Vagina (tissue), 2 donors: ENCODE measurements at regions not wholly inside any gene's neighbourhood (a gene's known extent, or its start where the extent isn't known, plus 50 kb on each side); places are given as distances from the start of the nearest gene placed in this dataset.

Experiments
- POLR2A ChIP-seq, 2 donors: fragments of 450-650 bp; IDR thresholded peaks; one replicate each; pipeline ENCODE4 v1.6.1; 2017; ENCODE audit warnings: antibody characterized with exemption in 2 of 2, mild to moderate bottlenecking in 2 of 2, moderate library complexity in 2 of 2
- POLR2AphosphoS5 ChIP-seq, 2 donors: sonication (generic); formaldehyde crosslinking; IDR thresholded peaks; one replicate each; pipeline ENCODE4 v1.9.0; 2017; ENCODE audit warnings: antibody characterized with exemption in 2 of 2, mild to moderate bottlenecking in 2 of 2, low read depth in 1 of 2; ENCODE audit not compliant: insufficient read depth in 1 of 2
- TF ChIP-seq, protein P1 (sequence below), 3 experiments: fragments of 450-650 bp in 2 of 3; fragments of 200-600 bp in 1 of 3; sonication (generic) in 1 of 3; IDR thresholded peaks; one replicate each; pipeline ENCODE4 v1.5.1; 2017 to 2019; ENCODE audit warnings: antibody characterized with exemption in 3 of 3, mild to moderate bottlenecking in 2 of 3, moderate library complexity in 2 of 3

DNA sequence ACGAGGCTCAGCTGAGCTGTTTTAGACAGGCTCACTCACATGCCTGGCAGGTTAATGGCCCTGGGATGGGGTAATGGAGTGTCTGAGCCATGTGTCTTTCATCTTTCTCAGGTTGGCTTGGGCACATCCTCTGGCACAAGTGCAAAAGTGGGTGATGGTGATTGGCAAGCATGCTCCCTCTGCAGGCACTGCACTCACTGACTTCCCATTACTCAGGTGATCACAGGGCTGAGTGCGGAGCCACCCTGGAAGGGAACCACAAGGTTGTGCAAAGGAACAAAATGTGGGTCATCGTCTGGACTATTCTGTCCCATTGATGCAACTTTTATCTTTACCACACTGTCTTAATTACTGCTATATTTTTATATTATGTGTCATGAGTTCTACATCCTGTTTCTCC lies 244.1 kb upstream of the AKR1E2 start:
- TF ChIP-seq, protein P1, sequence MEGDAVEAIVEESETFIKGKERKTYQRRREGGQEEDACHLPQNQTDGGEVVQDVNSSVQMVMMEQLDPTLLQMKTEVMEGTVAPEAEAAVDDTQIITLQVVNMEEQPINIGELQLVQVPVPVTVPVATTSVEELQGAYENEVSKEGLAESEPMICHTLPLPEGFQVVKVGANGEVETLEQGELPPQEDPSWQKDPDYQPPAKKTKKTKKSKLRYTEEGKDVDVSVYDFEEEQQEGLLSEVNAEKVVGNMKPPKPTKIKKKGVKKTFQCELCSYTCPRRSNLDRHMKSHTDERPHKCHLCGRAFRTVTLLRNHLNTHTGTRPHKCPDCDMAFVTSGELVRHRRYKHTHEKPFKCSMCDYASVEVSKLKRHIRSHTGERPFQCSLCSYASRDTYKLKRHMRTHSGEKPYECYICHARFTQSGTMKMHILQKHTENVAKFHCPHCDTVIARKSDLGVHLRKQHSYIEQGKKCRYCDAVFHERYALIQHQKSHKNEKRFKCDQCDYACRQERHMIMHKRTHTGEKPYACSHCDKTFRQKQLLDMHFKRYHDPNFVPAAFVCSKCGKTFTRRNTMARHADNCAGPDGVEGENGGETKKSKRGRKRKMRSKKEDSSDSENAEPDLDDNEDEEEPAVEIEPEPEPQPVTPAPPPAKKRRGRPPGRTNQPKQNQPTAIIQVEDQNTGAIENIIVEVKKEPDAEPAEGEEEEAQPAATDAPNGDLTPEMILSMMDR (IDR thresholded peaks at IDR 0.05), result no peak
- TF ChIP-seq POLR2A (IDR thresholded peaks at IDR 0.05) (no peak), POLR2AphosphoS5 (IDR thresholded peaks at IDR 0.05; ENCODE audit: insufficient read depth in 1 of 2, low read depth in 1 of 2) (no peak)
